H9 (cell line): ENCODE measurements at regions not wholly inside any gene's neighbourhood (a gene's known extent, or its start where the extent isn't known, plus 50 kb on each side); places are given as distances from the start of the nearest gene placed in this dataset.

Experiments
- DNase-seq: peaks from one replicate; pipeline ENCODE4 v3.0.0-alpha.2; 2017
- H2AFZ ChIP-seq: one replicate; pipeline ENCODE4 v1.6.1; 2013; ENCODE audit warnings: mild to moderate bottlenecking, low read length, control low read depth, moderate library complexity
- H2AK5ac ChIP-seq: 2 replicates; pipeline ENCODE4 v1.6.1; 2013; ENCODE audit warnings: low read length, control low read depth, mixed read lengths; ENCODE audit not compliant: insufficient read length
- H2BK120ac ChIP-seq: one replicate; pipeline ENCODE4 v1.6.1; 2013; ENCODE audit warnings: low read depth, mild to moderate bottlenecking, low read length, control low read depth, inconsistent platforms; ENCODE audit not compliant: poor library complexity, severe bottlenecking
- H2BK12ac ChIP-seq: 2 replicates; pipeline ENCODE4 v1.6.1; 2013; ENCODE audit warnings: low read length, control low read depth, mixed read lengths, low read depth; ENCODE audit not compliant: insufficient read length
- H2BK15ac ChIP-seq: 2 replicates; pipeline ENCODE4 v1.6.1; 2013; ENCODE audit warnings: low read depth, low read length, control low read depth
- H2BK20ac ChIP-seq: one replicate; pipeline ENCODE4 v1.6.1; 2013; ENCODE audit warnings: low read depth, mild to moderate bottlenecking, low read length, control low read depth, inconsistent platforms; ENCODE audit not compliant: poor library complexity, severe bottlenecking
- H2BK5ac ChIP-seq: 2 replicates; pipeline ENCODE4 v1.6.1; 2013; ENCODE audit warnings: low read length, control low read depth, mixed read lengths; ENCODE audit not compliant: insufficient read length
- H3K14ac ChIP-seq: 2 replicates; pipeline ENCODE4 v1.6.1; 2013; ENCODE audit warnings: low read length, control low read depth; ENCODE audit not compliant: insufficient read depth
- H3K18ac ChIP-seq: 2 replicates; pipeline ENCODE4 v1.6.1; 2013; ENCODE audit warnings: low read depth, mild to moderate bottlenecking, mixed read lengths, low read length, control low read depth; ENCODE audit not compliant: insufficient read length
- H3K23ac ChIP-seq: 2 replicates; pipeline ENCODE4 v1.6.1; 2013; ENCODE audit warnings: low read length, control low read depth, mixed read lengths, low read depth; ENCODE audit not compliant: insufficient read length
- H3K23me2 ChIP-seq: 2 replicates; pipeline ENCODE4 v1.6.1; 2013; ENCODE audit warnings: low read depth, mild to moderate bottlenecking, mixed read lengths, low read length, control low read depth; ENCODE audit not compliant: insufficient read length, poor library complexity, severe bottlenecking
- H3K27ac ChIP-seq: 2 replicates; pipeline ENCODE4 v1.5.1; 2013; ENCODE audit warnings: low read length, control low read depth, mixed read lengths, low read depth; ENCODE audit not compliant: insufficient read length
- H3K27me3 ChIP-seq: 2 replicates; pipeline ENCODE4 v1.6.1; 2013; ENCODE audit warnings: low read length, control low read depth, inconsistent platforms; ENCODE audit not compliant: insufficient read depth
- H3K4ac ChIP-seq: 2 replicates; pipeline ENCODE4 v1.6.1; 2013; ENCODE audit warnings: low read depth, mild to moderate bottlenecking, control low read depth, inconsistent platforms, low read length, moderate library complexity
- H3K4me1 ChIP-seq: 2 replicates; pipeline ENCODE4 v1.6.1; 2013; ENCODE audit warnings: low read length, control low read depth, inconsistent platforms; ENCODE audit not compliant: insufficient read depth
- H3K4me2 ChIP-seq: 2 replicates; pipeline ENCODE4 v1.6.1; 2013; ENCODE audit warnings: low read length, control low read depth, mixed read lengths; ENCODE audit not compliant: insufficient read length, insufficient read depth
- H3K56ac ChIP-seq: 2 replicates; pipeline ENCODE4 v1.6.1; 2013; ENCODE audit warnings: low read depth, mild to moderate bottlenecking, mixed read lengths, low read length, control low read depth; ENCODE audit not compliant: insufficient read length
- H3K79me1 ChIP-seq: 2 replicates; pipeline ENCODE4 v1.6.1; 2013; ENCODE audit warnings: low read depth, mild to moderate bottlenecking, moderate library complexity, low read length, control low read depth, inconsistent platforms; ENCODE audit not compliant: insufficient read depth, poor library complexity, severe bottlenecking
- H3K79me2 ChIP-seq: 2 replicates; pipeline ENCODE4 v1.6.1; 2013; ENCODE audit warnings: low read length, control low read depth, inconsistent platforms; ENCODE audit not compliant: insufficient read depth
- H3K9ac ChIP-seq: 2 replicates; pipeline ENCODE4 v1.6.1; 2013; ENCODE audit warnings: low read length, control low read depth, mixed read lengths; ENCODE audit not compliant: insufficient read length; ENCODE audit errors: extremely low read depth
- H3K9me3 ChIP-seq: one replicate; pipeline ENCODE4 v1.6.1; 2013; ENCODE audit warnings: low read depth, low read length, inconsistent platforms; ENCODE audit not compliant: control insufficient read depth
- H3T11ph ChIP-seq: one replicate; pipeline ENCODE4 v1.6.1; 2013; ENCODE audit warnings: mild to moderate bottlenecking, low read length, control low read depth, inconsistent platforms
- H4K20me1 ChIP-seq: one replicate; pipeline ENCODE4 v1.6.1; 2013; ENCODE audit not compliant: control insufficient read depth, insufficient read length, insufficient read depth
- H4K5ac ChIP-seq: 2 replicates; pipeline ENCODE4 v1.6.1; 2013; ENCODE audit warnings: low read depth, mild to moderate bottlenecking, mixed read lengths, low read length, control low read depth; ENCODE audit not compliant: insufficient read length
- H4K8ac ChIP-seq: replicated peaks from 2 replicates; pipeline ENCODE4 v1.6.1; 2013; ENCODE audit warnings: low read length, control low read depth, mixed read lengths, low read depth; ENCODE audit not compliant: insufficient read length
- H4K91ac ChIP-seq: 2 replicates; pipeline ENCODE4 v1.6.1; 2013; ENCODE audit warnings: low read depth, mild to moderate bottlenecking, moderate library complexity, mixed read lengths, low read length, control low read depth; ENCODE audit not compliant: insufficient read length
- H3K27ac Mint-ChIP-seq, 3 experiments: 2 replicates in 2 of 3; 3 replicates in 1 of 3; pipeline ENCODE4 v1.8.0; 2020 to 2021; ENCODE audit warnings: mixed read lengths in 3 of 3, mild to moderate bottlenecking in 1 of 3, moderate library complexity in 1 of 3
- H3K27me3 Mint-ChIP-seq: 2 replicates; pipeline ENCODE4 v1.8.0; 2021; ENCODE audit warnings: low read depth, mild to moderate bottlenecking, moderate library complexity, mixed read lengths
- H3K36me3 Mint-ChIP-seq, 3 experiments: 2 replicates in 2 of 3; 3 replicates in 1 of 3; pipeline ENCODE4 v1.8.0; 2020 to 2021; ENCODE audit warnings: low read depth in 3 of 3, mixed read lengths in 3 of 3; ENCODE audit not compliant: insufficient read depth in 1 of 3
- H3K4me1 Mint-ChIP-seq, 2 experiments: 2 replicates each; pipeline ENCODE4 v1.8.0; 2020; ENCODE audit warnings: mixed read lengths in 2 of 2
- H3K4me3 Mint-ChIP-seq, 2 experiments: 2 replicates in 1 of 2; 3 replicates in 1 of 2; pipeline ENCODE4 v1.8.0; 2020 to 2021; ENCODE audit warnings: mild to moderate bottlenecking in 2 of 2, mixed read lengths in 2 of 2, moderate library complexity in 1 of 2
- H3K9me3 Mint-ChIP-seq, 2 experiments: 2 replicates in 1 of 2; 3 replicates in 1 of 2; pipeline ENCODE4 v1.8.0; 2020; ENCODE audit warnings: mild to moderate bottlenecking in 2 of 2, mixed read lengths in 2 of 2, moderate library complexity in 1 of 2
- CTCF ChIP-seq: fragments of 200-600 bp; sonication (generic); conservative IDR thresholded peaks from 3 replicates; pipeline ENCODE4 v1.8.0; 2021; ENCODE audit warnings: antibody characterized with exemption, mild to moderate bottlenecking
- WGBS: extraction: QIAGEN DNeasy Blood & Tissue Kit; methylation state at CpG from one replicate; pipeline ENCODE4 v1.1.7; 2013; ENCODE audit warnings: missing lambda C conversion rate, low lambda C conversion rate, mixed read lengths; ENCODE audit not compliant: insufficient read length; ENCODE audit errors: extremely low coverage; 5-methylcytosine and 5-hydroxymethylcytosine counted together

- Histone ChIP-seq H2AFZ (no peak overlapping the region), H3K79me2 (no peaks in the 10 kb centered on the region), H3K23ac (no peak overlapping the region), H3K23me2 (no peaks in the 10 kb centered on the region), H3T11ph (no peak overlapping the region), H3K9me3 (no peaks in the 10 kb centered on the region), H3K4ac (no peak overlapping the region), H4K5ac (no peak overlapping the region), H3K27me3 (no peaks in the 10 kb centered on the region), H2BK120ac (no peak overlapping the region), H3K79me1 (no peaks in the 10 kb centered on the region), H3K27ac (no peak overlapping the region), H2BK5ac (no peak overlapping the region), H3K9ac (no peak overlapping the region), H4K91ac (no peak overlapping the region), H3K56ac (no peak overlapping the region), H2BK12ac (no peak overlapping the region), H2AK5ac (no peak overlapping the region), H3K18ac (no peak overlapping the region), H3K4me1 (no peaks in the 10 kb centered on the region), H2BK20ac (no peak overlapping the region), H2BK15ac (no peak overlapping the region), H4K20me1 (no peaks in the 10 kb centered on the region), H4K8ac (no peak overlapping the region), H3K14ac (no peak overlapping the region), H3K4me2 (no peak overlapping the region)
- H3K27ac Mint-ChIP-seq = no peak overlapping the region
- DNase-seq = no peak
- no CpG with 5 or more reads among the region's 2 CpGs for WGBS
- no peaks in the 10 kb centered on the region for H3K4me1 Mint-ChIP-seq
- H3K36me3 Mint-ChIP-seq = no peaks in the 10 kb centered on the region
- TF ChIP-seq CTCF = no peak
- H3K4me3 Mint-ChIP-seq = no peak overlapping the region
- H3K27me3 Mint-ChIP-seq = no peaks in the 10 kb centered on the region; the same call in 1 of the 2 replicates
- no peaks in the 10 kb centered on the region; a peak in 1 of 5 replicates for H3K9me3 Mint-ChIP-seq
These were observed 223.4 kb upstream of the MCHR2 start for GRCh38 chr6:100217225-100218012.
